Fibroblast of skin of back (primary cell): ENCODE measurements at regions not wholly inside any gene's neighbourhood (a gene's known extent, or its start where the extent isn't known, plus 50 kb on each side); places are given as distances from the start of the nearest gene placed in this dataset.

Experiments used
- DNase-seq: peaks from one replicate; pipeline ENCODE4 v3.0.0-alpha.2; 2013

- no peak for DNase-seq
Observed at GRCh38 chr18:21162786-21163185, 51.2 kb upstream of the ROCK1 start.

- DNase-seq, result peak; percentile 45
Observed at GRCh38 chr18:21163647-21164547, 52.3 kb upstream of the ROCK1 start.

- DNase-seq, result no peak
Observed at GRCh38 chr18:21164548-21165095, 53.0 kb upstream of the ROCK1 start.

GRCh38 chr18:21167641-21168377, 56.2 kb upstream of the ROCK1 start:
- DNase-seq, result no peak

GRCh38 chr18:21168880-21169279, 57.3 kb upstream of the ROCK1 start:
- no peak for DNase-seq

- no peak for DNase-seq
Observed at GRCh38 chr18:21177822-21178221, 64.2 kb upstream of the GREB1L start.

- peak; percentile 54 for DNase-seq
Observed at GRCh38 chr18:21179590-21180220, 62.3 kb upstream of the GREB1L start.

GRCh38 chr18:21180588-21180987, 61.4 kb upstream of the GREB1L start:
- DNase-seq, result no peak

GRCh38 chr18:21181766-21182165, 60.3 kb upstream of the GREB1L start:
- no peak for DNase-seq

GRCh38 chr18:21183670-21184069, 58.4 kb upstream of the GREB1L start:
- DNase-seq, result no peak

- DNase-seq, result no peak
Observed at GRCh38 chr18:21184396-21184996, 57.5 kb upstream of the GREB1L start.

GRCh38 chr18:21187886-21188285, 54.1 kb upstream of the GREB1L start:
- no peak for DNase-seq

GRCh38 chr18:21191596-21192307, 50.3 kb upstream of the GREB1L start:
- DNase-seq, result peak; percentile 42
